GM12891 (cell line): ENCODE measurements at regions not wholly inside any gene's neighbourhood (a gene's known extent, or its start where the extent isn't known, plus 50 kb on each side); places are given as distances from the start of the nearest gene placed in this dataset.
"Not testable (repeated sequence)": the region's sequence is repeated elsewhere in the genome, so short reads cannot be mapped to it uniquely, and the experiment has no call there.

Experiments used
- DNase-seq: peaks from one replicate; pipeline ENCODE4 v3.0.0; 2011; ENCODE audit warnings: low spot score; ENCODE audit not compliant: insufficient read length
- FAIRE-seq: peaks from 2 replicates; lab custom pipeline; 2011; peaks lifted over from hg19 to GRCh38; lab: Jason Lieb, UNC
- PAX5 ChIP-seq: IDR thresholded peaks from 2 replicates; pipeline ENCODE4 v1.6.1; 2011; ENCODE audit warnings: low read length, moderate library complexity, mild to moderate bottlenecking; ENCODE audit not compliant: insufficient read depth, severe bottlenecking
- POLR2A ChIP-seq: IDR thresholded peaks from 2 replicates; pipeline ENCODE4 v1.6.1; 2011; ENCODE audit warnings: low read depth, low read length, control low read depth
- POLR2AphosphoS5 ChIP-seq: IDR thresholded peaks from 2 replicates; pipeline ENCODE4 v1.6.1; 2011; ENCODE audit warnings: low read depth, low read length, control low read depth
- POU2F2 ChIP-seq: IDR thresholded peaks from 2 replicates; pipeline ENCODE4 v1.6.1; 2011; ENCODE audit warnings: low read depth, mild to moderate bottlenecking, control low read depth, low read length, moderate library complexity
- SPI1 ChIP-seq: IDR thresholded peaks from 2 replicates; pipeline ENCODE4 v1.6.1; 2011; ENCODE audit warnings: low read depth, low read length, control low read depth
- TAF1 ChIP-seq: IDR thresholded peaks from 2 replicates; pipeline ENCODE4 v1.6.1; 2011; ENCODE audit warnings: low read depth, low read length, control low read depth

DNA sequence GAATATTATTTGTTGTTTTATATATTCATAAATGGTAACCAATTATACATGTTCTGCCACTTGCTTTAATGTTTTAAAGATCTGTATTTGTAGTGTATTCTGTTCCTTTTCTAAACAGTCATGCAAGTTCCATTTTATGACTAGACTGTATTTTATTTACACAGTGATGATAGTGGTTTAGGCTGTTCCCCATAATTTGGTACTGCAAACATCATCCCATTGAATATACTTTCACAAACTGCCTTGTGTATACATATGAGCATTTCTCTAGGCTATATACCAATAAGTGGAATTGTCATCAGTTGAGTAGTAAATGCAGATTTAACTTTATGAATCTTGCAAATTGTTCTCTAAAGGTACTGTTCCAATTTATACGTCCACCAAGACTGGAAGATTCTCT is 738.0 kb downstream of the EPHA7 start:
- FAIRE-seq (no peak), DNase-seq (no peak)

DNA sequence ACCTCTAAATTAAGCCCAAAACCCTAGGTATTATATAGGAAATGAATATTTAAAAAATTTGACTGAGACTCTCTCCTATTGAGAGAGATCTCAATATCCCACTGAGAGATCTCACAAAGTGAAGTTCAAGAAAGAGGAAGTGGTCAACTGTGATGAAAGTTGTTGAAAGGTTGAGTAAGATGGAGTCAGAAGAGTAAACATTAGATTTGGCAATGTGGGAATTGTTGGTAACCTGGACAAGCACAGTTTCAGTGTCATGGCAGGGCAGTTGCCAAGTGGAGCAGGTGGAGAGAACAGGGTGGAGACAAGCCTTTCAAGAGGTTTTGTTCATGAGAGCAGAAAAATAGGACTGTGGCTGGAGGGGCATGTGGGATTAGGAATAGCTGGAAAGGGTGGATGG is 747.9 kb downstream of the EPHA7 start:
- DNase-seq = not testable (repeated sequence)
- FAIRE-seq = peak; percentile 67

More for the DNA sequence above, 738.0 kb downstream of the EPHA7 start:
- TF ChIP-seq TAF1 (no peak), POLR2A (no peak), SPI1 (no peak), PAX5 (no peak), POU2F2 (no peak), POLR2AphosphoS5 (no peak)

DNA sequence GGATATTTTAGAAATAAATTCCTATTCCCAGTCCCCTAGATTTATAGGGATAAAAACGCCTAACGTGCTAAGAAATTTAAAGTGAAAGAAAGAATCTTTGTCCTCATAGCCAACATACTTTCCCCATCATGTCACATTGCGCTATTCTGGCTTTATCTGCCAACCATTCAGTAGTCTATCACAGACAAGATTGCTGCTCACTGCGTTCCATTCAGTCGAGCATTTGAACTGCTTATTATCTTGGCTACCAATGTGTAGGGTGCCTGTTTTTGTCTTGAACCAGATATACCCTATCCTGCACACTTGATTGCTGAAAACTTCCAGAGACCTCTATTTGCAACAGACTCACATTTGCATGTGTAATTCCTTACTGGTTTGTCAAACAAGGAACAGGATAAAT is 751.5 kb downstream of the EPHA7 start:
- no peak for TF ChIP-seq POU2F2
- TF ChIP-seq POLR2A = no peak
- no peak for TF ChIP-seq SPI1
- TF ChIP-seq PAX5 = no peak
- no peak for TF ChIP-seq TAF1
- no peak for TF ChIP-seq POLR2AphosphoS5
- FAIRE-seq (no peak), DNase-seq (no peak)

More for the DNA sequence above, 747.9 kb downstream of the EPHA7 start:
- peak; percentile 76 for TF ChIP-seq SPI1

DNA sequence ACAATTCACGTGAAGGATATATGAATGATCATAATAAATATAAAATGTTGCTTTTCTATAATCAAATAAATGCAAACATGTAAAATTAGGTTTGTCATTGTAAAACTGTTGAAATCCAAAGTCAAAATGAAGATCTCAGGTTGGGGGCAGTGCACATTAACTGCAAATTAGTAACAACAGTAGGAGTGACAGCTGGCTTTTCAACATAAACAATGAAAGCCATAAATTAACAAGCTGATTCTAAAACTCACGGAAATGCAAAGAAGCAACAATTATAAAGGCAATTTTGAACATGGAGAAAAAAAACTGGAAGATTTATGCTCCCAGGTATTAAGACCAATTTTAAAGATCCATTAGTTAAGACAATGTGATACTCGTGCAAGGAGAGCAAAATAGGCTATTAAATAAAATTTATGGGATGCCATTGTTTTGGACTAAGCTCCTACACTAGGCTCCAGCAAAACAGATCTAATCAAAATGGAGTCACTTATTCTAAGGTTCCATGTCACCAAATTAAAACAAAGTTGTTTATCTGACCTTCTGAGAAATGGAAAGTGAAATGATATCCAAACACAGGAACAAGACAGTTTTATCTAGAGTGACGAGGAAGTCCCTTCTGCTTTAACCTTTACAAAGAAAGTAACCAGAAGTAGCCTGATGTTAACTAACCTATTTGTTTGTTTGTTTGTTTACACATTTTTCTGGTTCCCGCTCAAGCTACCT is 770.8 kb downstream of the EPHA7 start:
- DNase-seq = no peak
- no peak for FAIRE-seq
- no peak for TF ChIP-seq SPI1
- TF ChIP-seq POU2F2 = no peak
- no peak for TF ChIP-seq POLR2AphosphoS5
- no peak for TF ChIP-seq POLR2A
- TF ChIP-seq PAX5 = no peak
- no peak for TF ChIP-seq TAF1

DNA sequence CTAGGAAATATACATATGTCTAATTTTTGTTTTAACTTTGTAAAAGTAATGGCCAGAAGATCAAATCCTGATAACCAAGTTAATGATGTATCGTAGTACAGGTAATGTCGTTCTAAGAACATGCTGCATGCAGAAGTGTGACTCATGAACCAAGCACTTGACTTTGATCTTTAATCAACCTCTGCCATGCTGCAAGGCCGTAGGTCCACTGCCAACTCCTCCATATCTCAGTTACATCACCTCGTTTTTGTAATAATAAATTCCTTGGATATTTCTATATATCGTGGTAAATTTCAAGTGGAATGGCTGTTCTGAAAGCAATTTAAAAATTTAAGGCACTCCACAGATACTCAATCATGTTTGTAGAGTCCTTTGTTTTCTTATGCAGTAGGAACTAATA is 771.7 kb downstream of the EPHA7 start:
- TF ChIP-seq TAF1 (no peak), POLR2A (no peak), POU2F2 (no peak), PAX5 (no peak), POLR2AphosphoS5 (no peak), SPI1 (no peak)
- no peak for FAIRE-seq
- DNase-seq = no peak

DNA sequence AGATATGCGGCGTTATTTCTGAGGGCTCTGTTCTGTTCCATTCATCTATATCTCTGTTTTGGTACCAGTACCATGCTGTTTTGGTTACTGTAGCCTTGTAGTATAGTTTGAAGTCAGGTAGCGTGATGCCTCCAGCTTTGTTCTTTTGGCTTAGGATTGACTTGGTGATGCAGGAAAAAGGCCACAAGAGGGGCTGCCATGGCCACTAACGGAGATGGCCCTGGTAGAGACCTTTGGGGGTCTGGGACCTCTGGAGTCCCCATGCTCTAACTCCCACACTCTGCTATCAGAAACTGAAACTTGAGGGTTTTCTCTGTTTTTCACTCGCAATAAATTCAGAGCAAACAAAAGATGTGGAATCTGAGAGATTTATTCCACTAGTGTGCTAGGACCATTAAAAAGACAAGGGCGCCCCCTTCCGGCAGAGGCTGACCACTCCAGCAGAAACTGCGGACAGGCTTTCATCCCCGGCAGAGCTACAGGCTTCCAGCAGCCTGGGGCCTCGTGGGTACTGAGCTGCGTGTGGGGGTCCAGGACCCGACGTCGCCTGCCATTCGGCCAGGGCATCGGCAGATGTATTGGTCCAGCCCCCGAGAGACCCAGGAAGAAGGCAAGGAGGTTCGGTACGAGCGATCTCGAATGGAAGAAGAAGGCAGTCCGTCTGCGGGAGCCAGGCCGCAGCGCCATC is 775.1 kb downstream of the EPHA7 start:
- FAIRE-seq = not testable (repeated sequence)

DNA sequence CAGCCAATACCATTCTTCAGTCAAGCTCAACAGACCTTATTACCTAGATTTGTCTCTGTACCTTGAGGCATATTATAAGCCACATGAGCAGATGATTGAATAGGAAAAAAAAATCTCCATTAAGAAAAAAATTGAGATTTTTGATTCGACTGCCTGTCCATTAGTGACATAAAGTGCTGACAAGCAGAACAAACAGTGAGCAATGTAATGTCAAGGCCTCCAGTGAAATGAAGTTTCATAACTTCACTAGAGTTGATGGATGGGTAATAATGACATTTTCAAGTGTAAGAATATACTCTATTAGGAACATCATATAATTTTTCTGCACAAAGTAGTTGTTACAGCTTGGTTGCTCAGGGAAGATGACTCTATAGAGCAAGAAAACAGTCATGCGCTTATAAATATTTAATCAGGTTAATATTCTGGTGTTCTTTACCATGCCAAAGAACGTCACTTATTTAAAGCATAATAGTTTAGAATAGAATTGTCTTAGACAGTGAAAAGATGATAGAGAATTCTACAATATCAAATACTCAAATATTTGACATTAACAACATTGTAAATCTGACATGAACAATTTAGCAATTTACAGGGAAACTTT is 783.7 kb downstream of the EPHA7 start:
- TF ChIP-seq TAF1 = no peak
- no peak for TF ChIP-seq POLR2A
- no peak for TF ChIP-seq PAX5
- no peak for TF ChIP-seq SPI1
- TF ChIP-seq POU2F2 = no peak
- no peak for TF ChIP-seq POLR2AphosphoS5
- no peak for FAIRE-seq
- DNase-seq = no peak

More for the DNA sequence above, 775.1 kb downstream of the EPHA7 start:
- peak; percentile 9 for DNase-seq

DNA sequence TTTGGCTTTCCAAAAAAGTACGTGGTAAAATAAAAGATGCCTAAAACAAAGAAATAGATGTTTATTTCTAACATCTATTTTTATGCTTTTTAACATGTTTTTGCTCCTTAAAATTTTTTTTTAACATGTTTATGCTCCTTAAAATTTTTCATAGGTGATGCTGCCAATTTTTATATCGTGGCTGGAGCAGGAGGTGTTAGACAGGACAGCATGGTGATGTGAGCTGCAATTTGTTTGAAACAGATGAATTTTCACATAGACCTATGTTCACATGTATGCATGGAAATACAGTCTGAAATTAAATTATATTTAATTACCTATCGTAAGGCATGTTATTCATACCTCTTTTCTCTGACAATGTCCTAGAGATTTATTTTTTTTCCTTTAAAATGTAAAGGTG is 784.8 kb downstream of the EPHA7 start:
- FAIRE-seq (no peak), DNase-seq (no peak)
- no peak for TF ChIP-seq PAX5
- TF ChIP-seq POLR2A = no peak
- TF ChIP-seq TAF1 = no peak
- no peak for TF ChIP-seq SPI1
- TF ChIP-seq POLR2AphosphoS5 = no peak
- no peak for TF ChIP-seq POU2F2

DNA sequence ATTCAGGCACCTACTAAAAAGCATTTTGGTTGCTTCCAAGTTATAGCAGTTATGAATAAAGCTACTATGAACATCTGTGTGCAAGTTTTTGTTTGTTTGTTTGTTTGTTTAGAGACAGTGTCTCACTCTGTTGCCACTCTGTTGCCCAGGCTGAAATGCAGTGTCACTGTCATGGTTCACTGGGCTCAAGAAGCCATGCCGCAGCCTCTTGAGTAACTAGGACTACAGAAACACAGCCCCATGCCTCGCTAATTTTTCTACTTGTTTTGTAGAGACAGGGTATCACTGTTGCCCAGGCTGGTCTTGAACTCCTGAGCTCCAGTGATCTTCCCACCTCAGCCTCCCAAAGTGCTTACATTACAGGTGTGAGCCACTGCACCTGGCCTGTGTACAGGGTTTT is 795.9 kb downstream of the EPHA7 start:
- FAIRE-seq (no peak), DNase-seq (no peak)
- TF ChIP-seq POU2F2 (no peak), SPI1 (no peak), PAX5 (no peak), TAF1 (no peak), POLR2AphosphoS5 (no peak), POLR2A (no peak)

DNA sequence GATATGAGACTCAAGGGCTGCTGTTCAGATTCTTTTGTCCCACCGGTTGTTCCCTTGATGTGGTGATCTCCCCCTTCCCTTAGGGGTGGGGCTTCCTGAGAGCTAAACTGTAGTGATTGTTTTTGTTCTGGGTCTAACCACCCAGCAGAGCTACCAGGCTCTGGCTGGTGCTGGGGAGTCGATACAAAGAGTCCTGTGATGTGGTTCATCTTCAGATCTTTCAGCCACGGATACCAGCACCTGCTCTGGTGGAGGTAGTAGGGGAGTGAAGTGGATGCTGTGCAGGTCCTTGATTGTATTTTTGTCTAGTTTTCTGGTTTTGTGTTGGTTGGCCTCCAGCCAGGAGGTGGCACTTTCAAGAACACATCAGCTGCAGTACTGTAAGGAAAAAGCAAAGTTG is 801.6 kb downstream of the EPHA7 start:
- DNase-seq = no peak
- no peak for FAIRE-seq

DNA sequence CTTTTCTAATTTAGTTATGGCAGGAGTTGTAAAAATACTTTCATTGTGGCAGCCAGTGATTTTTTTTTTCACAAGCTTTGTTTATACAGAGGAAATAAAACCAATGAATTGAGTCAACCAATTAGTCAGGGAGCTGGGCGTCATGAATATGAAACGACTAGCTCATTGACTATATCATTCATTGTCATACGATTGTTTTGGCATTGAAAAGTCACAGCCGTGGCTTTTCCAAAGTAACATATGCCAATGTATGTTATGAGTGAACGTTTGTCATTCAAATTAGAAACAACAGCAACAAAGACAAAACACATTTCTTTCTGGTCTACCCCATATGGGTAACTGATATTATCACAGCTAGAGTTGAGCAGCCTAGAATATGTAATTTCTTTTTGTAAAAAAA is 810.6 kb downstream of the EPHA7 start:
- FAIRE-seq = no peak

More for the DNA sequence above, 801.6 kb downstream of the EPHA7 start:
- no peak for TF ChIP-seq SPI1

More for the DNA sequence above, 810.6 kb downstream of the EPHA7 start:
- DNase-seq = no peak
- no peak for TF ChIP-seq PAX5
- TF ChIP-seq POLR2AphosphoS5 = no peak
- TF ChIP-seq POLR2A = no peak
- TF ChIP-seq SPI1 = no peak
- no peak for TF ChIP-seq POU2F2
- no peak for TF ChIP-seq TAF1
